ENCODE measurements at regions not wholly inside any gene's neighbourhood (a gene's known extent, or its start where the extent isn't known, plus 50 kb on each side); places are given as distances from the start of the nearest gene placed in this dataset.
"Not testable (repeated sequence)": the region's sequence is repeated elsewhere in the genome, so short reads cannot be mapped to it uniquely, and the experiment has no call there.

DNA sequence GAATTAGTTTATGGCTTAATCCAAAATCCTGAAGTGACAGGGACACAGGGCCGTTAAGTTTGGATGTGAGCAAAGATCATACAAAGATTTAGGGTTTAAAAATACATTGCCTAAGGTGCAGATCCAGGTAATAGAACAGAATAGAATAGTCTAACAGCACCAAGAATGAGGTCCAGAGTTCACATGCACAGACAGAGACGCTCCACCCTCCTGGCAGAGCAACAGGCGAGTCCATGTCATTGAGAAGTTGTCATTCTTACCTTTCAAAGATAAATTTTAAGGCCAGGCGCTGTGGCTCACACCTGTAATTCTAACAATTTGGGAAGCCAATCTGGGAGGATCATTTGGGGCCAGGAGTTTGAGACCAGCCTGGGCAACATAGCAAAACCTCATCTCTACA is 209.1 kb upstream of the AUTS2 start:
- H3K27me3 ChIP-seq = no peaks in the 10 kb centered on the region
- DNase-seq = no peak
- no peaks in the 10 kb centered on the region for H3K9me3 ChIP-seq
- H3K27ac ChIP-seq = no peak overlapping the region
- no peaks in the 10 kb centered on the region for H3K4me1 ChIP-seq
- no peak for TF ChIP-seq POLR2A (IDR thresholded peaks at IDR 0.05)
- TF ChIP-seq, protein P1, sequence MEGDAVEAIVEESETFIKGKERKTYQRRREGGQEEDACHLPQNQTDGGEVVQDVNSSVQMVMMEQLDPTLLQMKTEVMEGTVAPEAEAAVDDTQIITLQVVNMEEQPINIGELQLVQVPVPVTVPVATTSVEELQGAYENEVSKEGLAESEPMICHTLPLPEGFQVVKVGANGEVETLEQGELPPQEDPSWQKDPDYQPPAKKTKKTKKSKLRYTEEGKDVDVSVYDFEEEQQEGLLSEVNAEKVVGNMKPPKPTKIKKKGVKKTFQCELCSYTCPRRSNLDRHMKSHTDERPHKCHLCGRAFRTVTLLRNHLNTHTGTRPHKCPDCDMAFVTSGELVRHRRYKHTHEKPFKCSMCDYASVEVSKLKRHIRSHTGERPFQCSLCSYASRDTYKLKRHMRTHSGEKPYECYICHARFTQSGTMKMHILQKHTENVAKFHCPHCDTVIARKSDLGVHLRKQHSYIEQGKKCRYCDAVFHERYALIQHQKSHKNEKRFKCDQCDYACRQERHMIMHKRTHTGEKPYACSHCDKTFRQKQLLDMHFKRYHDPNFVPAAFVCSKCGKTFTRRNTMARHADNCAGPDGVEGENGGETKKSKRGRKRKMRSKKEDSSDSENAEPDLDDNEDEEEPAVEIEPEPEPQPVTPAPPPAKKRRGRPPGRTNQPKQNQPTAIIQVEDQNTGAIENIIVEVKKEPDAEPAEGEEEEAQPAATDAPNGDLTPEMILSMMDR (IDR thresholded peaks at IDR 0.05) = no peak
- H3K4me3 ChIP-seq (replicated peaks in 1 of 3) = no peak overlapping the region
- H3K36me3 ChIP-seq = no peaks in the 10 kb centered on the region
- WGBS, 2 donors = 65 to 91% methylated on average over 4 of the region's 4 CpGs
- intact Hi-C loops (cut with DNase I) = no loop called here

DNA sequence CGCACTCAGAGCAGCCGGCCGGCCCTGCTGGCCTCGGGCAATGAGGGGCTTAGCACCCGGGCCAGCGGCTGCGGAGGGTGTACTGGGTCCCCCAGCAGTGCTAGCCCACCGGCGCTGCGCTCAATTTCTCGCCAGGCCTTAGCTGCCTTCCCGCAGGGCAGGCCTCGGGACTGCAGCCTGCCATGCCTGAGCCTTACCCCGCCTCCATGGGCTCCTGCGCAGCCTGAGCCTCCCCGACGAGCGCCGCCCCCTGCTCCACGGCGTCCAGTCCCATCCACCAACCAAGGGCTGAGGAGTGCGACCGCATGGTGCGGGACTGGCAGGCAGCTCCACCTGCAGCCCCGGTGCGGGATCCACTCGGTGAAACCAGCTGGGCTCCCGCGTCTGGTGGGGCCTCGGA is 204.4 kb upstream of the AUTS2 start:
- WGBS, 2 donors = 97% methylated on average over 14 to 23 of the region's 30 CpGs
- H3K4me3 ChIP-seq (replicated peaks in 1 of 3); H3K4me1 ChIP-seq; H3K27ac ChIP-seq; H3K9me3 ChIP-seq; DNase-seq; H3K36me3 ChIP-seq; H3K27me3 ChIP-seq; intact Hi-C loops (cut with DNase I): not testable (repeated sequence)

DNA sequence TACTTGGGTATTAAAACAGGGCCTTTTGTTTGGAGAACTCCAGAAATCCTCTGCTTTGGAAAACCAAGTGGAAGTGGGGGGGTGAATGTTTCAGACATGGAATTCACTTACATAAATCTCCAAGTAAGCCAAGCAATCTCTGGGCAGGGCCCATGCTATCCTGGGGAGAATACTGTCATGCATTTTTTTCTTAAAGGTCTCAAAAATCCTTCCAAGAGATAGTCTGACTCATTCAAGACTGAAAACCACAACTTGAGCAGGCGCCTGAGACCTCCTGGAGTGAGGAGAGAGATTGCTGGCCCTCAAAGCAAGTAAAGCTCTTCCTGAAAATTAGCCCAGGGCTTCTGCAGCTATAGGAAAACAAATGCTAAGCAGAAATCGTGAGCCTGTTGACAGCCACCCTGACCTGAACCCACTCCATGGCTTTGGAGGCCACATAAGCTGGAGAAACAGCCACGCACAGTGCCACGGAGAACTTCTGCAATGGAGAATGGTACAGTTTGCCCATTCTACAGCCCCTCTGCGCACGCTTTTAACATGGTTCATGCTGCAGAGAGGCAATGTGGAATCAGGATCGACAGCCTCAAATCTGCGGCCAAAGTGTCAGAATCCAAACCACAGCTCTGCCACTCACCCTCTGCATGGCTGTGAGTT is 203.1 kb upstream of the AUTS2 start:
- peaks cover 0 to 8% of the 10 kb centered on the region in 2 donors for H3K4me1 ChIP-seq
- no peaks in the 10 kb centered on the region for H3K36me3 ChIP-seq
- intact Hi-C loops (cut with DNase I) = no loop called here
- 82 to 91% methylated on average over 8 of the region's 8 CpGs for WGBS, 2 donors
- no peak overlapping the region for H3K27ac ChIP-seq
- no peak for DNase-seq
- no peaks in the 10 kb centered on the region for H3K9me3 ChIP-seq
- H3K4me3 ChIP-seq (replicated peaks in 1 of 3) = no peak overlapping the region
- TF ChIP-seq, protein P1 (IDR thresholded peaks at IDR 0.05) = no peak
- no peak for TF ChIP-seq POLR2A (IDR thresholded peaks at IDR 0.05)
- H3K27me3 ChIP-seq = no peaks in the 10 kb centered on the region

DNA sequence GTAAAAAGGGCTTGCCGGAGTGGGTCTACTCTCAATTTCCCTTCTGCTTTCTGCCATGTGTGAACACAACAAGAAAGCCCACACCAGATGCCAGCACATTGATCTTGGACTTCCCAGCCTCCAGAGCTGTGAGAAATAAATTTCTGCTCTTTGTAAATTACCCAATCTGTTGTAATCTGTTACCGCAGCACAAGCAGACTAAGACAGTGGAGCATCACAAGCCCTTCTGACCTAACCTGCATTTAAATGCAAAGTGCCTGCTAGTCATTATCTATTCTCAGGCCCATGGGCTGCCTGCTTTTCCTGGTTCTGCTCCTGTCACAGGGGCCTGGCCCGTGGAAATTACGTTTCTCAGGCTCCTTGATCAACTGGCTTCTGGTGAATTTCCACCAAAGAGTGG is 199.3 kb upstream of the AUTS2 start:
- DNase-seq = no peak
- intact Hi-C loops (cut with DNase I) = no loop called here
- peaks cover 0 to 8% of the 10 kb centered on the region in 2 donors for H3K4me1 ChIP-seq
- H3K36me3 ChIP-seq = no peaks in the 10 kb centered on the region
- no peak overlapping the region for H3K4me3 ChIP-seq (replicated peaks in 1 of 3)
- H3K27ac ChIP-seq = no peak overlapping the region
- TF ChIP-seq POLR2A (IDR thresholded peaks at IDR 0.05) = no peak
- TF ChIP-seq, protein P1 (IDR thresholded peaks at IDR 0.05) = no peak
- no peaks in the 10 kb centered on the region for H3K27me3 ChIP-seq
- 87 to 94% methylated on average over 4 of the region's 4 CpGs for WGBS, 2 donors
- H3K9me3 ChIP-seq = no peaks in the 10 kb centered on the region

DNA sequence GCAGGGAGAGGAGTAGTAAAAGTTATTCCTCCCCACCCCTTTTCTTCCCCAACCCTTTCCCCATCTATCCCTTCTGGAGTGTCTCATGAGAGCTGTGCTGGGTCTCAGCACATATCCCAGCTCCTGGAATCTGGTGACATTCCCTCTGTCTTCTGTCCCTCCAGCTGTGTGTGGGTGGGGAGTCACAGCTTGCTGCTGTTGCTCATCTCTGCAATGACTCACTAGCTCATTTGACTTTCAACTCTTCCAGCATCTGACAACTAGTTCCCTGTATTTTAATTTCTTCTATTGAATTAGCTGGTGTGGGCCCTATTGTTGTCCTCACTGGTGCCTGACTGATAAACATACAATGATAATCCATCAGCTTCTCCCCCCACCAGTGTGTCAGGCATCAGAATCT is 198.9 kb upstream of the AUTS2 start:
- Histone ChIP-seq H3K27ac (no peak overlapping the region), H3K27me3 (no peaks in the 10 kb centered on the region), H3K4me3 (replicated peaks in 1 of 3) (no peak overlapping the region), H3K4me1 (peaks cover 0 to 8% of the 10 kb centered on the region in 2 donors), H3K36me3 (no peaks in the 10 kb centered on the region), H3K9me3 (no peaks in the 10 kb centered on the region)
- no peak for DNase-seq
- intact Hi-C loops (cut with DNase I) = no loop called here
- TF ChIP-seq, protein P1 (IDR thresholded peaks at IDR 0.05) = no peak
- TF ChIP-seq POLR2A (IDR thresholded peaks at IDR 0.05) = no peak

DNA sequence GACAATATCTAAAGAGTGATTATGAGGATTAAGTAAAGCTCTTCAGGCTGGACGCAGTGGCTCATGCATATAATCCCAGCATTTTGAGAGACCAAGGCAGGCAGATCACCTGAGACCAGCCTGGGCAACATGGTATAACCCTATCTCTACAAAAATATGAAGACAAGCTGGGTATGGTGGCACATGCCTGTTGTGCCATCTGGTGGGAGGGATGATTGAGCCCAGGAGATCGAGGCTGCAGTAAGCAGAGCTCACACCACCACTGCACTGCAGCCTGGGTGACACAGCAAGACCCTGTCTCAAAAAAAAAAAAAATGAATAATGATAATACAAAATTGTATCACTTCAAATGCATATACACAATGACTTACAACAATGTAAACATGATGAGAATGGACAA is 195.6 kb upstream of the AUTS2 start:
- 84 to 89% methylated on average over 2 of the region's 2 CpGs for WGBS, 2 donors
- Histone ChIP-seq H3K27me3 (no peaks in the 10 kb centered on the region), H3K4me1 (no peaks in the 10 kb centered on the region), H3K36me3 (no peaks in the 10 kb centered on the region), H3K27ac (no peak overlapping the region), H3K9me3 (no peaks in the 10 kb centered on the region), H3K4me3 (replicated peaks in 1 of 3) (no peak overlapping the region)
- no peak for DNase-seq
- TF ChIP-seq, protein P1 (IDR thresholded peaks at IDR 0.05) = no peak
- no peak for TF ChIP-seq POLR2A (IDR thresholded peaks at IDR 0.05)
- intact Hi-C loops (cut with DNase I) = no loop called here
